ENCODE measurements at regions not wholly inside any gene's neighbourhood (a gene's known extent, or its start where the extent isn't known, plus 50 kb on each side); places are given as distances from the start of the nearest gene placed in this dataset.

DNA sequence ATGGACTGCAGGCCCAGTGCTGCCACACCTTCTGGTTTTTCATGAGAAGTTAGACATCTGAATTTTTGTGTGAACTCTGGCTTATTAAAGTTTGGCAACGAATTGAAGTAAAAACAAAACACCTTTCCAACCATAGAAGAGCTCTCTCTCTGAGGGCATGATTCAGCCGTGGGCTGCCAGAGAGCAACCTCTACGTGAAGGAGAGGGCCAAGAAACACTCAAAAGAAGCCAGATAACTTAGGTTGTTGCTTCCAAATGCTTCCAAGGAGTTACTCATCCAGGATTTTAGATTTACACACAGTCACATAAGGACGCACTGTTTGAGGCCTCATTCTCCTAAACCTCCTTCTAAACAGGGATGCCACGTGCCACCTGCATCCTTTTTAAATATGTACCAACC, 65.5 kb downstream of the NRN1 start:
- TF ChIP-seq EZH2phosphoT487 (IDR thresholded peaks at IDR 0.05; ENCODE audit: low read depth), result no peak
- TF ChIP-seq, protein P1, sequence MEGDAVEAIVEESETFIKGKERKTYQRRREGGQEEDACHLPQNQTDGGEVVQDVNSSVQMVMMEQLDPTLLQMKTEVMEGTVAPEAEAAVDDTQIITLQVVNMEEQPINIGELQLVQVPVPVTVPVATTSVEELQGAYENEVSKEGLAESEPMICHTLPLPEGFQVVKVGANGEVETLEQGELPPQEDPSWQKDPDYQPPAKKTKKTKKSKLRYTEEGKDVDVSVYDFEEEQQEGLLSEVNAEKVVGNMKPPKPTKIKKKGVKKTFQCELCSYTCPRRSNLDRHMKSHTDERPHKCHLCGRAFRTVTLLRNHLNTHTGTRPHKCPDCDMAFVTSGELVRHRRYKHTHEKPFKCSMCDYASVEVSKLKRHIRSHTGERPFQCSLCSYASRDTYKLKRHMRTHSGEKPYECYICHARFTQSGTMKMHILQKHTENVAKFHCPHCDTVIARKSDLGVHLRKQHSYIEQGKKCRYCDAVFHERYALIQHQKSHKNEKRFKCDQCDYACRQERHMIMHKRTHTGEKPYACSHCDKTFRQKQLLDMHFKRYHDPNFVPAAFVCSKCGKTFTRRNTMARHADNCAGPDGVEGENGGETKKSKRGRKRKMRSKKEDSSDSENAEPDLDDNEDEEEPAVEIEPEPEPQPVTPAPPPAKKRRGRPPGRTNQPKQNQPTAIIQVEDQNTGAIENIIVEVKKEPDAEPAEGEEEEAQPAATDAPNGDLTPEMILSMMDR (IDR thresholded peaks at IDR 0.05; ENCODE audit: low read depth, low read length), result no peak

Measured in OCI-LY3 (cell line).